ENCODE measurements at regions not wholly inside any gene's neighbourhood (a gene's known extent, or its start where the extent isn't known, plus 50 kb on each side); places are given as distances from the start of the nearest gene placed in this dataset.

GRCh38 chr3:75896265-75896664 is 110.9 kb upstream of the ZNF717 start:
- no peak for TF ChIP-seq POLR2A (IDR thresholded peaks at IDR 0.05; ENCODE audit: low read depth, low read length)
- TF ChIP-seq POLR2AphosphoS5 (IDR thresholded peaks at IDR 0.05; ENCODE audit: low read depth, low read length) = no peak
